ENCODE measurements at regions not wholly inside any gene's neighbourhood (a gene's known extent, or its start where the extent isn't known, plus 50 kb on each side); places are given as distances from the start of the nearest gene placed in this dataset.

GRCh38 chr4:3701271-3701734, 64.9 kb upstream of the ADRA2C start:
- Histone ChIP-seq H3K9me3 (peaks cover 0 to 23% (median 0%) of the 10 kb centered on the region in 3 donors), H3K4me1 (peaks cover 0 to 4% (median 0%) of the 10 kb centered on the region in 3 donors), H3K4me3 (no peak overlapping the region), H3K27ac (no peak overlapping the region), H3K36me3 (no peaks in the 10 kb centered on the region), H3K27me3 (peaks cover 90% of the 10 kb centered on the region)
- no peak for TF ChIP-seq POLR2A (IDR thresholded peaks at IDR 0.05)
- no CpG with 5 or more reads among the region's 12 CpGs for WGBS, 2 donors (ENCODE audit: low coverage in 1 of 2)
- ATAC-seq: no peak

GRCh38 chr4:3700736-3701135, 65.4 kb upstream of the ADRA2C start:
- WGBS, 2 donors (ENCODE audit: low coverage in 1 of 2): 80 to 95% methylated on average over 3 to 4 of the region's 10 CpGs
- Histone ChIP-seq H3K27me3 (peaks cover 87% of the 10 kb centered on the region), H3K27ac (no peak overlapping the region), H3K4me3 (no peak overlapping the region), H3K36me3 (no peaks in the 10 kb centered on the region), H3K9me3 (peaks cover 0 to 28% (median 0%) of the 10 kb centered on the region in 3 donors), H3K4me1 (peaks cover 0 to 4% (median 0%) of the 10 kb centered on the region in 3 donors)
- no peak for TF ChIP-seq POLR2AphosphoS5 (IDR thresholded peaks at IDR 0.05)
- TF ChIP-seq CTCF (IDR thresholded peaks at IDR 0.05): no peak
- no peak for TF ChIP-seq POLR2A (IDR thresholded peaks at IDR 0.05)
- no peak for TF ChIP-seq EP300 (IDR thresholded peaks at IDR 0.05)
- ATAC-seq: no peak

DNA sequence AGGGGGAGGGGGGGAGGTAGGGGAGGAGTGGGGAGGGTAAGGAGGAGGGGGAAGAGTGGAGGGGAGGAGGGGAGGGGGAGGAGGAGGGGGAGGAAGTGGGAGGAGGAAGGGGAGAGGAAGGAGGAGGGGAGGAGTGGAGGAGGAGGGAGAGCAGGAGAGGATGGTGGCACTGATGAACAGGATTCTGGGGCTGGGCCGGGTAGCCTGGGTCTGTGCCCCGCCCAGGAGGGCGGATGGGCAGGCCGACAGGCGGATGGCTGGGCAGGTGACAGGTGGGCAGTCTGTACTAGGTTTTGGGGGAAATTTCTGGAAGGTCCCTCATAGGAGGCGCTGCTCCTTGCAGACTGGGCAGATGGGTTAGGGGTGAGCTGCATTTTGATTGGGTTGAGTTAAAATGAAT, 66.0 kb upstream of the ADRA2C start:
- peaks cover 0 to 31% (median 0%) of the 10 kb centered on the region in 3 donors for H3K9me3 ChIP-seq
- TF ChIP-seq CTCF (IDR thresholded peaks at IDR 0.05): no peak
- TF ChIP-seq POLR2AphosphoS5 (IDR thresholded peaks at IDR 0.05): no peak
- TF ChIP-seq EP300 (IDR thresholded peaks at IDR 0.05): no peak
- no peak for TF ChIP-seq POLR2A (IDR thresholded peaks at IDR 0.05)
- H3K27me3 ChIP-seq: peaks cover 82% of the 10 kb centered on the region
- 71 to 84% methylated on average over 5 to 6 of the region's 6 CpGs for WGBS, 2 donors (ENCODE audit: low coverage in 1 of 2)
- no peak overlapping the region for H3K4me3 ChIP-seq
- no peak overlapping the region for H3K27ac ChIP-seq
- ATAC-seq: no peak
- peaks cover 0 to 4% (median 0%) of the 10 kb centered on the region in 3 donors for H3K4me1 ChIP-seq
- no peaks in the 10 kb centered on the region for H3K36me3 ChIP-seq

DNA sequence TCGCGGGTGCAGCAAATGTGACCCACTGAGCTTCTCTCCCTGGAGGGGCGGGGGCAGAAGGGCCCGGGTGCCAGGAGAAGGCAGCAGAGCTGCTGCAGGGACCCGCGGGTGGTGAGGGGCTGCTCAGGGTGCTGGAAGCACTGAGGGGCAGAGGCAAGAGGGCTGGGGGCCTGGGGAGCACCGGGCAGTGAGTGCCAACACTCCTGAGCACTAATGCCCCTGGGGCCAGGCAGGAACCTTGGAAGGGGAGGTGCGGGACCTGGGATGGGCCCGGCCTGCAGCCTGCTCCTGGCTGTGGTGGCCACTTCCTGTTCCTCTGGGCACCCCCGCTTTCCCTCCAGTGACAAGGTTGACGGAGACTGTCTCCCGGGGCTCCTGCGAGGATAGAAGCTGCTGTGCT, 66.5 kb upstream of the ADRA2C start:
- TF ChIP-seq CTCF (IDR thresholded peaks at IDR 0.05) (no peak), EP300 (IDR thresholded peaks at IDR 0.05) (no peak), POLR2AphosphoS5 (IDR thresholded peaks at IDR 0.05) (no peak), POLR2A (IDR thresholded peaks at IDR 0.05) (no peak)
- WGBS, 2 donors (ENCODE audit: low coverage in 1 of 2): 65 to 100% methylated on average over 1 to 6 of the region's 13 CpGs
- Histone ChIP-seq H3K36me3 (no peaks in the 10 kb centered on the region), H3K27me3 (peaks cover 79% of the 10 kb centered on the region), H3K4me1 (peaks cover 0 to 4% (median 0%) of the 10 kb centered on the region in 3 donors), H3K27ac (no peak overlapping the region), H3K4me3 (no peak overlapping the region), H3K9me3 (peaks cover 0 to 34% (median 0%) of the 10 kb centered on the region in 3 donors)
- ATAC-seq: no peak

- no peak for TF ChIP-seq CTCF (IDR thresholded peaks at IDR 0.05)
- TF ChIP-seq POLR2AphosphoS5 (IDR thresholded peaks at IDR 0.05): no peak
- no peak for TF ChIP-seq EP300 (IDR thresholded peaks at IDR 0.05)
- TF ChIP-seq POLR2A (IDR thresholded peaks at IDR 0.05): no peak
- no CpG with 5 or more reads among the region's 6 CpGs for WGBS, 2 donors (ENCODE audit: low coverage in 1 of 2)
- no peak for ATAC-seq
- Histone ChIP-seq H3K27ac (no peak overlapping the region), H3K36me3 (no peaks in the 10 kb centered on the region), H3K27me3 (peaks cover 74% of the 10 kb centered on the region), H3K9me3 (peaks cover 0 to 34% (median 0%) of the 10 kb centered on the region in 3 donors), H3K4me3 (no peak overlapping the region), H3K4me1 (peaks cover 0 to 4% (median 0%) of the 10 kb centered on the region in 3 donors)
These were observed 66.9 kb upstream of the ADRA2C start for GRCh38 chr4:3699261-3699660.

All from gastroesophageal sphincter (tissue), 4 donors.